ENCODE measurements at regions not wholly inside any gene's neighbourhood (a gene's known extent, or its start where the extent isn't known, plus 50 kb on each side); places are given as distances from the start of the nearest gene placed in this dataset.

- TF ChIP-seq CTCF (IDR thresholded peaks at IDR 0.05) (no peak), POLR2A (IDR thresholded peaks at IDR 0.05) (no peak), POLR2AphosphoS5 (IDR thresholded peaks at IDR 0.05) (no peak), EP300 (IDR thresholded peaks at IDR 0.05) (no peak)
Observed at GRCh38 chr5:54602475-54602874, 84.9 kb downstream of the SNX18 start.

All from stomach (tissue), 4 donors.